ENCODE measurements at regions not wholly inside any gene's neighbourhood (a gene's known extent, or its start where the extent isn't known, plus 50 kb on each side); places are given as distances from the start of the nearest gene placed in this dataset.

DNA sequence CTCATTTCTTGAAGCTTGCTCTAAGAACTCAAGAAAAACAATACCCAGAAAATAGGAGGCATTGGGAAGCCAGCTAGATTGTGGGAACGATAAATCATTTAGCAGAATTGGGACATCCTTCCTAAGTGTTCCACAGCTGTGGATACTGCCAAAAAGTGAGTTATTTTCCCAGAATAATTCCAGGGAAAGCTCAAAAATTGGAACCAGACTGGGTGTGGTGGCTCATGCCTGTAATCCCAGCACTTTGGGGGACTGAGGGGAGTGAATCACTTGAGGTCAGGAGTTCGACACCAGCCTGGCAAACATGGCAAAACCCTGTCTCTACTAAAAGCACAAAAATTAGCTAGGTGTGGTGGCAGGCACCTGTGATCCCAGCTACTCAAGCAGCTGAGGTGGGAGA lies 68.2 kb upstream of the GK2 start:
- DNase-seq (ENCODE audit: low read depth in 4 of 4, low spot score in 3 of 4), result no peak

GRCh38 chr4:79473439-79473724 lies 65.4 kb upstream of the GK2 start:
- no peak for DNase-seq (ENCODE audit: low read depth in 4 of 4, low spot score in 3 of 4)

DNA sequence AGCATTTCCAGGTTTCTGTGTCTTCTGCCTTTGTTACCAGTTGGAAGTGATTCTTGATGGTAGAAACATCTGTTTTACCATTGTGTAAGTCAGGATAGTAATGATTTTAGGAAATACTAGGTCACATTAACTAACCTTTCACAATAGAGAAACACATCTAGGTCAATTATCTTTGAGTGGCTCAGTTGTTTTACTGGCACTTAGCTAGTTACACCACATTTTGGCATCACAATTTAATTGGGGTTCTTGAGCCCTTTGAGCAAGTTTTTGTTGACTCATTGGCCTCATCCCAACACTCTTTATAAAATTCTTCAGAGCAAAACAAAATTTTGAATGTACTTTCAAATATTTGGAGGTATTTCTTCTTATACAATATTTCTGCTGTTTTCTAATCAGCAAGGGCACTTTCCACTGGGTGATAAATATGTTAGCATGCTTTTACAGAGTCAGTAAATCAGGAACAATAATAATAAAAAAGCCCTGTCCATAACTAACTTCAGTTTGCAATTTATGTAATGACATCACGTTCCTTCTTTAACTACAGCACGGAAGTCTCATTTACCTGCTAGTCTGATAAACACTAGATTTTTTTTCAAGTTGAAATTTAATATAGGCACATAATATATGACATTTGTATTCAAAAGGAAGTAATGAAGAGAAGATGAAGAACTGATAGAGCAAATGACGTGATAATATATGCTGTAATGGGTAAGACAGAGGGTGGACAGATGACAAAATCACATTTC lies 64.8 kb upstream of the GK2 start:
- no peak for DNase-seq (ENCODE audit: low read depth in 4 of 4, low spot score in 3 of 4)

DNA sequence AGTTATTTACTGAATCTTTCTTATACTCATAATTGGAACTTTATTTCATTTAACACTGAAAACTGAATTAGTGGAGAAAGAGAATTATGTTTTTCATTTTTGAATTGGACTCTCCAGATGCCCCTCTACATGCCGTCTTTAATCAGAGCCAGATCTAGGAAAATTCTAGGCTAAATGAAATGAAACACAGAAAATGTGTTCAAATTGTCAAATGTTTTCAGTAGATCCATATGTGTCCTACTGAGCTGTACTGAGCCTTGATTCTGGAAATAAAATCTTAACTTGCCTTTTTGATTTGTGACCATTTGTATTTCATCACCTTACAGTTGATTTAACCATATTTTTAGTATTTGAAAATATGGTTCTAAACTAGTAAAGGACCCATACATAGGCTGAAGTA lies 64.0 kb upstream of the GK2 start:
- DNase-seq (ENCODE audit: low read depth in 4 of 4, low spot score in 3 of 4), result no peak

- DNase-seq (ENCODE audit: low read depth in 4 of 4, low spot score in 3 of 4), result no peak
Observed at GRCh38 chr4:79471309-79471708, 63.3 kb upstream of the GK2 start.

- no peak for DNase-seq (ENCODE audit: low read depth in 4 of 4, low spot score in 3 of 4)
Observed at GRCh38 chr4:79467246-79467932, 59.4 kb upstream of the GK2 start.

DNA sequence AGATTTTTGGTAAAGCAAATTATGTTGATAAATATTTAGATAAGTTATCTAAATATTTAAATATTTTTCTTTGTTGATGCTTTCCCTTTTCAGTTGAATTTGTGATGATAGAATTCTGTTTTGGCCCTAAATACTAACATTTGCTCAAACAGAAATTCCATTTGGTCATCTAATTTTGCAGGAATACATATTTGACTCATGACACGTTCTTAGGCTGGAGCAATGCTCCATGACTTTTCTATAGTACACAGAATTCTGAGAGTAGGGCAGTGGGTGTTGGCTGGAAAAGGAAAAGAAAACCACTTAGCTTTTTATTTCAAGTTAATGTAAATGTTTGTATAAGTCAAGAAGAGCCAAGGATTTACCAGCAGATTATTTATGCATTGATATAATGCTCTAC lies 58.6 kb upstream of the GK2 start:
- DNase-seq (ENCODE audit: low read depth in 4 of 4, low spot score in 3 of 4), result no peak
